Renal cortex interstitium (tissue), 11 donors: ENCODE measurements at regions not wholly inside any gene's neighbourhood (a gene's known extent, or its start where the extent isn't known, plus 50 kb on each side); places are given as distances from the start of the nearest gene placed in this dataset.

Experiments used
- DNase-seq, 11 donors: peaks; one replicate each; pipeline ENCODE4 v3.0.0-alpha.2; 2013; ENCODE audit warnings: low read depth in 9 of 11, low spot score in 4 of 11; ENCODE audit errors: extremely low read depth in 1 of 11

- DNase-seq = no peak
Measured at GRCh38 chr2:120845277-120845676, 109.6 kb downstream of the GLI2 start.

GRCh38 chr2:120846406-120847095 is 110.9 kb downstream of the GLI2 start:
- DNase-seq = no peak

GRCh38 chr2:120847700-120848321 is 112.1 kb downstream of the GLI2 start:
- peak in 8 of 11 donors; percentile 35 to 68 (median 56) for DNase-seq

GRCh38 chr2:120849278-120849677 is 113.6 kb downstream of the GLI2 start:
- DNase-seq = no peak

- DNase-seq = no peak
Measured at GRCh38 chr2:120850551-120850950, 114.9 kb downstream of the GLI2 start.

GRCh38 chr2:120851116-120851773 is 115.6 kb downstream of the GLI2 start:
- DNase-seq = no peak

- DNase-seq = no peak
Measured at GRCh38 chr2:120852200-120852815, 116.6 kb downstream of the GLI2 start.

- no peak for DNase-seq
Measured at GRCh38 chr2:120853306-120854013, 117.8 kb downstream of the GLI2 start.

GRCh38 chr2:120854014-120854620 is 118.4 kb downstream of the GLI2 start:
- no peak for DNase-seq

GRCh38 chr2:120854766-120855530 is 119.3 kb downstream of the GLI2 start:
- DNase-seq = no peak

- DNase-seq = no peak
Measured at GRCh38 chr2:120855855-120856405, 120.3 kb downstream of the GLI2 start.

- DNase-seq = no peak
Measured at GRCh38 chr2:120856421-120856862, 120.8 kb downstream of the GLI2 start.

GRCh38 chr2:120857422-120857821 is 121.8 kb downstream of the GLI2 start:
- DNase-seq = no peak

- DNase-seq = no peak
Measured at GRCh38 chr2:120857931-120858330, 122.3 kb downstream of the GLI2 start.

GRCh38 chr2:120858361-120859106 is 122.9 kb downstream of the GLI2 start:
- no peak for DNase-seq

GRCh38 chr2:120859128-120859527 is 123.5 kb downstream of the GLI2 start:
- DNase-seq = peak in 2 of 11 donors; percentile 49 to 63
